Parathyroid adenoma (tissue), 2 donors: ENCODE measurements at regions not wholly inside any gene's neighbourhood (a gene's known extent, or its start where the extent isn't known, plus 50 kb on each side); places are given as distances from the start of the nearest gene placed in this dataset.

ENCODE experiments used
- H2AFZ ChIP-seq: fragments of 300-600 bp; sonication (generic); one replicate; pipeline ENCODE4 v1.7.0; 2017; ENCODE audit warnings: antibody characterized with exemption, mild to moderate bottlenecking
- H3K27ac ChIP-seq: fragments of 300-600 bp; sonication (generic); one replicate; pipeline ENCODE4 v1.7.0; 2017
- H3K27me3 ChIP-seq: fragments of 300-600 bp; sonication (generic); one replicate; pipeline ENCODE4 v1.7.0; 2017; ENCODE audit warnings: low read length; ENCODE audit not compliant: control insufficient read depth, insufficient read depth
- H3K36me3 ChIP-seq: fragments of 300-600 bp; sonication (generic); one replicate; pipeline ENCODE4 v1.7.0; 2017; ENCODE audit warnings: low read length; ENCODE audit not compliant: control insufficient read depth, insufficient read depth
- H3K4me1 ChIP-seq: fragments of 300-600 bp; sonication (generic); one replicate; pipeline ENCODE4 v1.7.0; 2017; ENCODE audit warnings: control low read depth
- H3K4me2 ChIP-seq: fragments of 300-600 bp; sonication (generic); one replicate; pipeline ENCODE4 v1.7.0; 2017; ENCODE audit warnings: low read length
- H3K4me3 ChIP-seq: fragments of 300-600 bp; sonication (generic); one replicate; pipeline ENCODE4 v1.7.0; 2017; ENCODE audit warnings: low read depth, low read length
- H3K79me2 ChIP-seq: fragments of 300-600 bp; sonication (generic); one replicate; pipeline ENCODE4 v1.7.0; 2017; ENCODE audit warnings: control low read depth
- H3K9ac ChIP-seq: fragments of 300-600 bp; sonication (generic); one replicate; pipeline ENCODE4 v1.7.0; 2017; ENCODE audit warnings: mild to moderate bottlenecking
- H3K9me3 ChIP-seq: fragments of 300-600 bp; sonication (generic); one replicate; pipeline ENCODE4 v1.7.0; 2017; ENCODE audit warnings: low read length; ENCODE audit not compliant: control insufficient read depth
- CTCF ChIP-seq: fragments of 300-600 bp; sonication (generic); IDR thresholded peaks from one replicate; pipeline ENCODE4 v1.7.0; 2017; ENCODE audit warnings: antibody characterized with exemption, mild to moderate bottlenecking
- donor health status: primary hyperparathyroidism.

- TF ChIP-seq CTCF: no peak
- H3K36me3 ChIP-seq: no peaks in the 10 kb centered on the region
- no peaks in the 10 kb centered on the region for H3K4me1 ChIP-seq
- no peak overlapping the region for H3K9ac ChIP-seq
- no peaks in the 10 kb centered on the region for H3K79me2 ChIP-seq
- no peak overlapping the region for H3K4me2 ChIP-seq
- no peaks in the 10 kb centered on the region for H3K27me3 ChIP-seq
- no peaks in the 10 kb centered on the region for H3K9me3 ChIP-seq
- H3K4me3 ChIP-seq: no peak overlapping the region
- H2AFZ ChIP-seq: no peak overlapping the region
- no peak overlapping the region for H3K27ac ChIP-seq
Observed at GRCh38 chrX:147738265-147738664, 173.5 kb upstream of the FMR1 start.

GRCh38 chrX:147739196-147739595 lies 172.5 kb upstream of the FMR1 start:
- TF ChIP-seq CTCF: no peak
- no peak overlapping the region for H3K27ac ChIP-seq
- H3K9ac ChIP-seq: no peak overlapping the region
- no peaks in the 10 kb centered on the region for H3K4me1 ChIP-seq
- H2AFZ ChIP-seq: no peak overlapping the region
- H3K79me2 ChIP-seq: no peaks in the 10 kb centered on the region
- no peaks in the 10 kb centered on the region for H3K27me3 ChIP-seq
- H3K4me2 ChIP-seq: no peak overlapping the region
- H3K36me3 ChIP-seq: no peaks in the 10 kb centered on the region
- H3K9me3 ChIP-seq: no peaks in the 10 kb centered on the region
- no peak overlapping the region for H3K4me3 ChIP-seq

GRCh38 chrX:147741776-147742175 lies 169.9 kb upstream of the FMR1 start:
- no peak overlapping the region for H3K4me2 ChIP-seq
- no peak for TF ChIP-seq CTCF
- H3K4me1 ChIP-seq: no peaks in the 10 kb centered on the region

GRCh38 chrX:147749308-147749707 lies 162.4 kb upstream of the FMR1 start:
- no peak overlapping the region for H3K4me2 ChIP-seq
- no peak overlapping the region for H3K4me3 ChIP-seq
- H3K79me2 ChIP-seq: no peaks in the 10 kb centered on the region
- H2AFZ ChIP-seq: no peak overlapping the region
- TF ChIP-seq CTCF: no peak
- H3K9me3 ChIP-seq: no peaks in the 10 kb centered on the region
- no peaks in the 10 kb centered on the region for H3K27me3 ChIP-seq
- H3K36me3 ChIP-seq: no peaks in the 10 kb centered on the region
- no peak overlapping the region for H3K9ac ChIP-seq
- no peak overlapping the region for H3K27ac ChIP-seq
- no peaks in the 10 kb centered on the region for H3K4me1 ChIP-seq

More at GRCh38 chrX:147741776-147742175, 169.9 kb upstream of the FMR1 start:
- H3K79me2 ChIP-seq: no peaks in the 10 kb centered on the region
- no peak overlapping the region for H2AFZ ChIP-seq
- no peaks in the 10 kb centered on the region for H3K27me3 ChIP-seq
- H3K27ac ChIP-seq: no peak overlapping the region
- H3K4me3 ChIP-seq: no peak overlapping the region
- H3K36me3 ChIP-seq: no peaks in the 10 kb centered on the region
- H3K9ac ChIP-seq: no peak overlapping the region
- no peaks in the 10 kb centered on the region for H3K9me3 ChIP-seq

- Histone ChIP-seq H3K4me2 (no peak overlapping the region), H3K27me3 (no peaks in the 10 kb centered on the region), H3K9ac (no peak overlapping the region), H3K4me1 (no peaks in the 10 kb centered on the region), H3K4me3 (no peak overlapping the region), H3K36me3 (no peaks in the 10 kb centered on the region), H3K9me3 (no peaks in the 10 kb centered on the region), H2AFZ (no peak overlapping the region), H3K27ac (no peak overlapping the region), H3K79me2 (no peaks in the 10 kb centered on the region)
- no peak for TF ChIP-seq CTCF
Observed at GRCh38 chrX:147757750-147758149, 154.0 kb upstream of the FMR1 start.
